ENCODE measurements at regions not wholly inside any gene's neighbourhood (a gene's known extent, or its start where the extent isn't known, plus 50 kb on each side); places are given as distances from the start of the nearest gene placed in this dataset.

DNA sequence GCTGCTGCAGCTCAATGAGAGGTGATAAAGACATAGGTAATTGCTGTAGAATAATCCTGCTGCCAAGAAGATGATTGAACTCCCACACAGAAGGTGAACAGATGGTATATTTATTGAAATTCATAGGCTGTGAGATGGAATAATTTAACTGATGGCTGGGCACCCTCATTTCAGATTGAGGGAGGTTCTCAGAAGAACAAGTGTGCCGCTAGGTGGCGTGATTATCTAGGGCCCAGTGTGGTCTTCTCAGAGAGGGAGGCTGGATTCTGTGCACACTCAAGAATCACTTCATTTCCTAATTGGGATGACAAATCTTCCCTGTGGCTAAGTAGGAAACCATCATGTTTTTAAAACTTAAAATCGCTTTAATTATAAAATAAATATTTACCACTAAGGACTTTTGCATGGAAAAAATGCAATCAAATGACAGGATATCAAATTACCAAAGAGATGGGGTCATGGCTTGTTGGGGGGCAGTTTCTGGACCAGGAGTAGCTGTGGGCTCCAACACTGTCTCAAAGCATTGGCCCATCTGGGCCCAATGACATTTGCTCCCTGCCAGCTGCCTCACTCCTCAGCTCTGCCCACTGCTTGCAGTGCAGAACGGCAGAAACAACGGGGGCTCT is 132.3 kb downstream of the SNAPC1 start:
- peak; percentile 81 for DNase-seq

DNA sequence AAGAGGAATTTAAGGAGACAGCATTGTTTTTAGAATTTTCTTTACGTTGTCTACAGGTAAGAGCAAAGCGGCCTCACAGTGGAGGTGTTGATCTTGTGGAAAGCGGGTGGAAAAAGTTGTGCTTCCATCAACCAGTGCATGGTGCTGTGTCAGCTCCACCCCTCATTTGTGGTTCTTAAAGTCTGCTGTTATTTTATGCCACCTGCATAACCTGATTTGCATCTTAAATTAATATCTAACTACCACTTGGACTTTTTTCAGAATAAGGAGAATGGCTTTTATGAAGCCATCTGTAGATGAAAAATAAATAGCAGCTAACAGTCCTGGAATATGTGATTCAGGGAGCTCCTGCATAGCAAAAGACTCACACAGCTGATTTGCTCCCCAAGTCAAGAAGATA is 135.1 kb downstream of the SNAPC1 start:
- DNase-seq: no peak

DNA sequence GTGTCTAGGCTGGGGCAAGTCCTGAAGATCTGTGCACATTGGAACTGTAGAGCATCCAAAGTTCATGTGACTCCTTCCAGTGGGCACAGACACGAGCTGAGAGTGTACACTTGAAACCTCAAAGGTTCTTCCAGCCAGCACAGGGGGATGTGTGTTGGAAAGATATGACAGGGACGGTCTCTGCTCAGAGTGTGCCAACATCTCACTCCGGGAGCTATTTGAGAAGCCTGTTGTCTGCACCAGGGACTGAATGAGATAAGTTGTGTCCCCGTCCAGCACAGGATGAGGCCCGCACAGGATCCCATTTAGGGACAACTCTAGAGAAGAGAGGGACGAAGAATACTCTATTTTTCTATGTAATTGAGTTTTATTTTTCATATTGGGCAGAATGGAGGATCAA is 136.3 kb downstream of the SNAPC1 start:
- DNase-seq: no peak

DNA sequence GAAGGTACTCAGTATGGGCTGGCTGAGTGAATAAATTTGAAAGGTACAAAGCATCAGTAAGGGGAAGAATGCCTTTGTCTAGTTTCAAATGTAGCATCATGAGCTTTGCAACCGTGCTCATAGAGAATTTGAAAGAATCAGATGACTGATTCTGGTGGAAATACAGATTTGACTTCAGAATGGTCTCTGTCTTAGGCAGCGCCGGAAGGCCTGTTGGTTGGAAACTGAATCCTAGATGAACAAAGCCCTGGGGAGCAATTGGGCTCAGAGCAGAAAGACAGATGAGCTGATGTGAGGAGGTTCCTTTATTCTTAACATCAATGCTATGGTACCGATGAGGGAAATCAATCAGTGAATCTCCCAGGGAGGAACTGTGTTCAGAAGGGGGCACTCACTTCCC is 137.3 kb downstream of the SNAPC1 start:
- DNase-seq: no peak

DNA sequence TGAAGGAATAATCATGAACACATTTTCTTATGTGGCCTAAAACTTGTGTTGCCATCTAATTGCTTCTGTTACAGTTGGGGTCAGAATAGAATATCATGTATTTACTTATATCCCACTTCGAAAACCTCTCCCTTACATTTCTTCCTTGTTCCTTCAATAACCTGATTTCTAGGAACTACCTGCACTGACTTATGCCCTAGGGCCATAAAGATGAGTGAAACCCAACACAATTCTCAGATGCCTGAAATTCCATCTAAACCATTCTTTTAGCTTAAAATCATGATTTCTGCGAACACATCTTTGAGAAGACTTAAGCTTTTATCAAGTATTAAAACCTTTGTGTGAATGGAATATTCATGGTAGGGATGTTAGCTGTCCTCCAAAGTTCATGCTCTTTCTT is 142.7 kb downstream of the SNAPC1 start:
- no peak for DNase-seq

DNA sequence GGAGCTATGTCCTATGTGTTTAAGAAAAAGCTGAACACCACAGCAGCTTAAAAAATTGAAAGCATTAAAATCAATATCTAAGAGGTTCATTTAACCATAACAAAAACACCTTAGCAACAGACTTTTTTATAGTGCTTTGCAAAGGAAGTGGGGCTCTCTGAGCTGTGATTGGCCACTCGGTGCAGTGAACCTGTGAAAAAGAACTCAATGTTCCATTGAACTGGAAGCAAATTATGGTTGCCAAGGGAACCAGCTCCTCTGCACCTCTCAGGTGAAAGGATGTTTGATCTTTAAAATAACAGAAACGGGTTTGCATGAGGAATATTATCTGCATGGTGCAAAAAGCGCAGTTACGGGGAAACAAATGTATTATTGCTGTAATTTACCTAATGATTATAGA is 149.4 kb downstream of the SNAPC1 start:
- no peak for DNase-seq

DNA sequence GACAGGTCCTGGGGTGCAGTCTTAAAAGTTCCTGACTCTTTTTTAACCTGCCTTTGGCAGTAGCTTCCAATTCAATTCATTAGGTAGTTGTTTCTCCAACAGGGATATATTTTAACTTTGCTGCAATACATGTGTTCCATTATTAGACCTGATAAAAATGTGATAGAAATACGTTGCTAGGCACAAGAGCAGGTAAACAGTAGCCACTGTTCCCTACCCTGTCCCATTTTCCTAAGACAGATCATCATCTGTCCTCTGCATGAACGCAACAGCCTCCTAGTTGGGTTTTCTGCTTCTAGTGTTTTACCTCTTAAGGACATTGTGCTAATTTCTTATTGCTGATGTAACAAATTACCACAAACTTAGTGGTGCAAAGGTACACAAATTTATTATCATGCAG is 156.8 kb downstream of the SNAPC1 start:
- no peak for DNase-seq

DNA sequence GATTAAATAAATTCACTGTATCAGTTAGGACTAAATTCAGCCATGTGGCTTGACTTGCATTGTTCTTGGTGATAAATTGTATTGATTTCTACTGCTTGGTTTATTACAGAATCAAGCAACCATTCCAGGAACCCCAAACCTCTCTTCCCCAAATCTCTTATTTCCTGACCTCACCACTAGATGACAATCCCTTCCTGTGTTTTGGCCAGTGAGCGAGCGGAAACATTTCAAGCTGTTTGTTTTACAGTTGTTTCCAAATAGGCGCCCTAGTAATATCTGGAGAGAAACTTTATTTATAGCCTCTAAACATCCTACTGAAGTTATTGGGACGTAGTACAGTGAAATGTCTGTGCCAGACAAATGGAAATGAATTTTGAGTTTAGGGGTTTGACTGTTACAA is 161.1 kb downstream of the SNAPC1 start:
- DNase-seq: no peak

DNA sequence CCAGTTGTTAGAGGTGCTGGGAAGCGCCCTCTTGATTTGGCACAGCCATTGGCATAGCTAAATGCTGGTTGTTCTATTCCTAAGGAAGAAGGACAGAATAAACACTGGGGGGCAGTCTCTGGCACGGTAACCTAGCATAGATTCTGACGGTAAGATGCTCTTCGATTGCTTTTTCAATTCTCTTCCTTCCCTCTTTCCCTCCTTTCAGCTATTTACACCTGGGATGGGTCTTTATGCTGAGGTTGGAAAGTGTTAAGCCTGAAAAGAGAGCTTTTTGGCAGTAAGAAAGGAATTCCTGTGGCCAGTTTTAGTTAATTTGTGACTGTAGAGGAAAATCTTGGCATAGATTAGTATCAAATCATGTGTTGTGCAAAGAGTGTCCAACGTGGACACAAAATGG is 162.8 kb downstream of the SNAPC1 start:
- no peak for DNase-seq

DNA sequence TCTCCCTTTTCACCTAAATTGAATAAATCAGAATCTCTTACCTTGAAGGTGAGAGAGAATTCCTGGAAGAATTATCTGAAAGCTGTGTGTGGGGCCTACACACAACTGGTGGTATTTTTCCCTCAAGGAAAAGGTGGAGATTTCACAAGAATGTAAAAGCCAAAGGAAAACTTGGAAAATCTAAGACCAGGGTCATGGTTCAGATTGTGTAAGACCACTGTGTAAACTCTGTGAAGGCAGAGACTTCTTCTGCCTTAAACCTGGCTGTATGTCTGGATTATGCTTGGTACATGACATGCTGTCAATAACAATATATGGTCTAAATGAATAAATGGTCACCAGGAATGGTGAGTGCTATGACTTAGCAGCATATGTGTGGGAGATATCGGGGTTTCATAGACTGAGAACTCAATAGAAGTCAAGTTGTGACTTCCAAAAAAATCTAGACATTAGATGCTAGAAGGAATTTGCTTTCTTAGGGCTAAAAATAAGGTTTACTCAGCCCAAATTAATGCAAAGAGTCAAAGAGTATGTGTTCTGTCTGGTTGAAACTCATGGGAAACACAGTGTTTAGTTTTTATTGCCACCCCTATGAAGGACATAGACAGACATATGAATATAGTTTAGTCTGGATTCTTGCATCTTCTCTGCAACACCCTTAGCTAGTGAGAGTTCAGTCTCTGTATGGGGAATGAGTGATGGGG is 163.7 kb downstream of the SNAPC1 start:
- DNase-seq: no peak

DNA sequence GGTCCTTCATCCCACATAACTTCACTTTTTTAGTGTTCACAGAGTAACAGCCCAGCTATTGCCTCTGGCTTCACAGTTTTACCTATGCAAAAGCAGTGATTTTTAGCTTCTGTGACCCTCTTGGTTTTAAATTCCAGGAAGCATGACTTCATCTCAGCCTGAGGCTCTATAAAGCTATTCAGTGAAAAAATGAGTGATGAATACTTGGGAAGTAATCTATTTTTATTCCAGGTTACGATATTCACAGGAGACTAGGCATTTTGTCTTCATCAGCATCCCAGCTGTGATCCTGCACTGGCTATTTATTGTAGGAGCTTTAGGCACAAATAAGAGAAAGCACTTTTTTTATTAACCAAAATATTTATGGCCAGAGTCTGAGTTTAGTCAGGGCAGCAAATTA is 164.8 kb downstream of the SNAPC1 start:
- DNase-seq: no peak

DNA sequence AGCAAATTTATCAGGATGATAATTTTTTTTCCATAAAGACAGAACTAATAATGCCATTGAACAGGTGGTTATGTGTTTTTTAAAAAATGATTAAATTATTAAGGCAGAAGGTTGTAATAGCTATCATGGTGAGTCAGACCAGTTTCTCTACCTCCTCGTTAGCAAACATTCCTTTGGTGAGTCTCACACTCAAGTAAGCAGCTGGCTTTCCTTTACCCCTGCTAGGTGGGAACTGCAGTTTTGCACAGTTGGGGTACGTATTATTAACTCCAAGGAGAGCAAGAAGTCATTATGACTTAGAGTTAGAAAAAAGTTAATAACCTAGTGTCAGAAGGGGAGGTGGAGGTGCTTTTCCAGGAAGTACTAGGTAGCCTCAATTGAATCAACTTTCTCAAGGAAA is 165.3 kb downstream of the SNAPC1 start:
- DNase-seq: no peak

DNA sequence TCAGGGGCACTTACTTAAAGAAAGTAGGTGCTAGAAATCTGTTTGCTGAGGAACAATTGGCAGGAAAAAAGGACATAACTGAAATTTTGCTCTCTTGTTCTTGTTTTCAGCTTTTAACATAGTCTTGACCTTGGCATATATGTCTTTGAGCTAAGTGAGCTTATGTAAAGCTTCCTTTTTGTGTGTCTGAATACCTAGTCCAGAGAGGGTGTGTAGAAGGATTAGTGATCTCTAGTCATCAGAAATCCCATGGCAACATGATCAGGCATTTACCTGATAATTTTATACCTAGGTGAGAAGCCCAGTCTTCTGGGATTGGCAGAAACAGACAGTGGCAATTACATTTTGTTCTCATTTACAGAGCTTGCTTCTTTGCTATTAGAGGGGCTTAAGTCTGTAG is 166.1 kb downstream of the SNAPC1 start:
- no peak for DNase-seq

DNA sequence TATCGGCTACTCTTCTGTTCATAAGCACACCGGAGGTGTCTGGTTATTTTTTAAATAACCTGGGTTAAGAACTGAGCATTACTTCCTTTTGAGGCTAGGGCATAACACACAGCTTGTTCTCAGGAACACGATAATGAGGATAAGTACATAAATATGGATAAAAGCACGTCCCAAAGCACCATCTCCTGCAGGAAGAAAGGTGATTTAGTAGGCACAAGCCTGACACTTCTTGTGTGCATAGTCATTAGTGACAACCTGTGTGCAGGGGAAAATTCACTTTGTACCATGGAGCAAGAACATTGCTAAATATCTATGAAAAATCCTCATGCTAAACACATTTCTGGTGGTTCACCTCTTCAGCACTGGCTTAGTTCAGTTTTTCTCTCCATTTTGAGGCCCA is 166.5 kb downstream of the SNAPC1 start:
- no peak for DNase-seq

DNA sequence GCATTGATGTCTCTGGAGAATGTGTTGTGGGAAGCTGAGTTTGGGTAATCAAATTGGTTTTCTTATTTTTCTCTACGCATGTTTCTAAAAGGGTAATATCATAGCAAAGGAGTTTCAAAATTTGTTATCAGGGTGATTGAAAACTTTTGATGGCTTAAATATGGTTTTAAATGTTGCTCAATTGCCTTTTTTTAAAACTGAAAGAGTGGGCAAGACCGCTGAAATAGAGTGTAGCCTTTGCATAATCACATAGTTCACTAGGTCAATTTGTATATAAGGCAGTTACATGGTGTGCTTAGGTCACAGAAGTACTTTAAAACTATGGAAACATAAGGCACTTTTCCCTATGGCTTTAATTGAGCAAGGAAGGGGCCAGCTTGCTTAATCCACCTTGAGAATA is 167.4 kb downstream of the SNAPC1 start:
- DNase-seq: no peak

DNA sequence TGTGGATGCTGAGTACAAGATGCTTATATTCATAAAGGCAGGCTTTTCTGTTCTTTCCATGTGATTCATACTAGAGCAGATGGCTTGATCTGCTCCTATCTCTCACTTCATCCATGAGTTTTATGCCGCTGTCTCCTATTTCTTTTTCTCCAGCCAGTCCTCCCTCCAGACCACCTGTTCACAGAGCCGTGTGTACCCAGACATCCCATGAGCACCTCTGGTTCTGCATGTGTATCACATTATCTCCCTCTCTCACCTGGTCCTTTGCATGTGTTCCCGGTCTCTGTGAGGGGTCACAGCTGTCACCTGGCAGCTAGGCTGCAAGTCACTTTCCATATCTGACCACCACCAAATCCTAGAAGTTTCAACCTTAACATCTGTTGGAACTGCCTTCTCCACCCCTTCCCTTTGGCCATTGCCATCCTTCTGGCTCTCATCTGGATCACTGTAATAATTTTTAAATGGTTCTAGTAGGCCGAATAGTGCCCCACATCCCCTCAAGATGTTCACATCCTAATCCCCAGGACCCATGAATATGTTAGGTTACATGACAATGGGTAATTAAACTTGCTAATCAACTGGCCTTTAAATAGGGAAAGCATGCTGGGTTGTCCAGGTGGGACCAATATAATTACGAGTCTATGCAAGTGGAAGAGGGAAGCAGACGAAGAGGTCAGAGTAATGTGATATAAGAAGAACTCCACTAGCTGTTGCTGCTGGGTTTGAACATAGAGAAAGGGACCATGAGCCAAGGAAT is 168.1 kb downstream of the SNAPC1 start:
- no peak for DNase-seq

DNA sequence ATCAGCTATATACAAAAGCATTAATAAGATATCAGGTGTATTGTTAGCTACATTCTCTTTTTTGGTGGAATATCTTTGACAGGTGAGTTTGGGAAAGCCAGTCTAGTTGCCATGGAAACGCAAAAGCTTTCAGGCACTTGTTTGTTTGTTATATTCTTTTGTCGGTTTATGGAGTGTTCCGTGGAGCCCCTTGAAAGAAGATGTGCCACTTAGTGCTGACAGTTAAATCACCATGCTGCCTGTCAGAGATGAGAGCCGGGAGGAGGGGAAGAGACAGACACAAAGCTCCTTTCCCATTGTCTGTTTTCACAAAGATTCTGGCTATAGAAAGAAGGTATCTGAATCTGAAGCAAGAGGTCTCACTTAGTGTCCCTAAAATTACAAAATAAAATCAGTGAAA is 170.8 kb downstream of the SNAPC1 start:
- DNase-seq: no peak

DNA sequence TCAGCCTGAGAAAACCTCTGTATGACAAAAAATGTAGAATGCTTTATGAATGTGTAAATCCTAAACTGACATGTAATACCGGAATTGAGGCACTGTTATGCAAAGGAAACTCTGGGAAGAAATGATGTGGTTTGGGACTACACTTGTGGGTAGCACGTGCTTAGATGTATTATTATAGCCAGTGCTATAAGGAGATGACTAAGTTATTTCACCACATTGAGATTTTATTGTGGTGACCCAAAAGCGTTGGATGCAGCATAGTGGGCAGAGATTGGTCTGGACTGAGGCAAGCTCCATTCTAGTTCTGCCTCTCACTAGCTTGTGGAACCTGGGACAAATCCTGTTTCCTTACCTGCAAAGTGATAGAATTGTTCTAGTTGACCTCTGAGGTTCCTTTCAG is 172.2 kb downstream of the SNAPC1 start:
- no peak for DNase-seq

DNA sequence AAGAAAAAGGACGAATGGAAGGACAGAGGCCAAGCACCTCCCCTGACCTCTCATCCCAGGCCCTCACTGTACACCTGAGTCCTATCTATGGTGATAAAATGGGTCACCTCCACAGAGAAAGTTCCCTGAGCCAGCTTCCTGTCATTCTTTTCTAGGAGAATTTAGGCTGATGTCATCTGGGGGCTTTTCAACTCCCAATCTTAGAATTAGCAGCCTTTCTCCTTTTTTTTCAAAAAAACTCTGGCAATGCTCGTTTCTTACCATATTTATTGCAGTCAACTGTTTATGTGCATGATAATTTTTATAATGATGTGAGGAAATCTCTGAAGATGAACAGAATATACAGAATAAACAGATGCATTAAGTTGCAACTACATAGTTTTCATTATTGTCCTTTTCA is 177.6 kb downstream of the SNAPC1 start:
- no peak for DNase-seq

DNA sequence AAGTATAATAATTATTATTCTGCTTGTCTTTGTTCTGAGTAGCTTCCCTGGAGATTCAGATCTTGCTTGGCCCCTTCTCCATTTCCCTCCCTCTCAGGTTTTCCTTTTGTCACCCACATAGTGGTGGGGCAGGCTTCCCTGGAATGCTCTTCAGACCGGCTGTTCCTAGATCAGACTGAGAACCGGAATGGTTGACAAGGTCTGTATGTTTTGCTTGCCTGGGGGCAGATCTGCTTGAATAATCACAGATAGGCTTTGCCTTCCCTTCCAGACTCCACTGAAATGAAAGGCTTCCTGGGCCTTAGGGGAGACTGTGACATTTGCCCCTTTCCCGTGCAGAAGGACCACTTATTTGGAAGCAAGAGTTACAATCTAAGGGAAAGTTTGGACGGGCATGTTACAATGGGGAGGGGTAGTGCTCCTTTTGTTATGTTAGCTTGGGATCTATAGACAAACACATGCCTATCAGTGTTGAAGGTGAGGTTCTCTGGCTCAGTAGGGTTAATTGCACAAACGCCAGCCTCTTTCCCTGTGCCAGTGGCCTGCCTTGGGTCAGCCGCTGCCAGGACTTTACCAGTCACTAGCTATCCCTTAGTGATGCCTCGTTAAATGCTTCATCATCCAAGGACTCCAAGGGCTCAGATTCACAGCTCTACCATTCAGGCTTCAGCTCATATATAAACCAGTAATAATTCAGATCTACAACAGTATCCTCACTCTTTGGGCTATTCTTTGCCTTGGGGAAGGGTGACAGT is 178.6 kb downstream of the SNAPC1 start:
- no peak for DNase-seq

DNA sequence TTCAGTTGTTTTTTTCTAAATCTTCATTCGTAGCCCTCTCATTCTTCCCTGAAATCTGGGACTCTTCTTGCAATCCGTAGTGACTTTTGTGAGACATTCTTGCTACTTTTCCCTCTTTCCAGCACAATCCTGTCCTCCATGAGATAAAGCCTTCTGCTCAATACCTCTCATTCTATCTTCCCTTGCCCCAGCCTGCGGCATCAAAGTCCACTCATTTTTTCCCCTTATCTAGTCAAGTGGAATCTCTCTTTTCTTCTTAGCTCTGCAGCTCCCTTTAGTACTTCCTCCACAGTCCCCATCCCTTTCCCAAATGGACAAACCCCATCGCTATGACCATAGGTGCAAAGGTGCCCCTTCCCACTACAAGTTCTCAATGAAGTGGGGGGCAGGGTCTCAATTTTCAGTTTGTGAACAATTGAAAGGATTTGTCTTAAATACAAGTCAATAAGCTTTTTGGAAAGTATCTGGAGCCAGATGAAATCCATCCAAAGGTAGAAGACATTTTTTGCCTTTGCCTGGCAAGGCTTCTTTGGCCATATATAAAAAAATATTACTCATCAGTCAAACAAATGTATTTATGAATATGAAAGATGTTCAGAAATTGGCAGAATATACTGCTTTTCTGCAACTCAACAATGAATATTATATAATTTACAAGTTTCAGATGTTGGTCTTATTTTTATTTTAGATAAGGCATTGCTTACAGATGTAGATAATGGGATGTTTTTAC is 179.4 kb downstream of the SNAPC1 start:
- DNase-seq: no peak

DNA sequence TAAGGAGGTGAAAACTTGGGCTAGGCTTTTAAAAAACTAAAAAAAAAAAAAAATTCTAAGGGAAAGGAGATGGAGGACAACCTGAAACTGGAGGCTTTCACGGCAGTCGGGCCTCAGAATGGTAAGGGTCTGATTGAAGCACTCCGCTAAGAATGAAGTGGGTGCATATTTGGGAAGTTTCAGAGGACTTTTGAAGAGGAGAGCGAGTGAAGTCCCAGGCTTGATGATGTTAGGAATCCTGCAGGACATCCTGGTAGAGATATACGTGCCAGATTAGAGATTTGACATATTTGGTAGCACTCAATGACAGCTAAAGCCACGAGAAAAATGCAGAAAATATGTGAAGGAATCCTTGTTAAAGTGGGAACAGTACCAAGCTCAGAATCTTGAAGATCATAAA is 186.2 kb downstream of the SNAPC1 start:
- no peak for DNase-seq

DNA sequence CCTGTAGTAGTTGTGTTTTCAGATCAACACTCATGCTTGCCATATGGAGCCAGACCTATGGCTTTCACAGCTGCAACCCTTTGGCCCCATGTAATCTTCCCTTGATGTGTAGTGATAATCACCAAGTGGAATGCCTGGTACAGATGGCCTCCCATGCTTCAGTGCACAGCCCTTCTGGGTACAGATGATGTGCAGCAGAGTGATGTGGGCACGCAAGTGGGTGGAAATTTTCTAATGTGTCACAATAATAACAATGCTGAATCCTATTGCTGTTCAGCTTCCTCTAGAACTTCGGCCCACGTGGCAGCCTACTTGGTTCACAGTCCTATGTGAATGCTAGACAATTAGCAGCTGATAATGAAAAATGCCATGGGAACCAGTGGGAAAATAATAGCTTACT is 188.1 kb downstream of the SNAPC1 start:
- no peak for DNase-seq

All from stimulated activated CD8-positive, alpha-beta memory T cell treated with anti-CD3 and anti-CD28 coated beads, Interleukin-4, amount 100 ng/mL, for 48 hours (primary cell).